Osteocyte (in vitro differentiated cells): ENCODE measurements at regions not wholly inside any gene's neighbourhood (a gene's known extent, or its start where the extent isn't known, plus 50 kb on each side); places are given as distances from the start of the nearest gene placed in this dataset.

Experiments used
- DNase-seq: peaks from one replicate; pipeline ENCODE4 v3.0.0; 2021; ENCODE audit warnings: mixed read lengths; ENCODE audit not compliant: unreplicated experiment; ENCODE audit errors: extremely low spot score
- H3K27ac Mint-ChIP-seq: one replicate; pipeline ENCODE4 v1.8.0; 2021; ENCODE audit warnings: mild to moderate bottlenecking, mixed read lengths; ENCODE audit not compliant: unreplicated experiment
- H3K27me3 Mint-ChIP-seq: one replicate; pipeline ENCODE4 v1.8.0; 2021; ENCODE audit warnings: mixed read lengths; ENCODE audit not compliant: unreplicated experiment
- H3K36me3 Mint-ChIP-seq: one replicate; pipeline ENCODE4 v1.8.0; 2021; ENCODE audit warnings: mixed read lengths; ENCODE audit not compliant: unreplicated experiment
- H3K4me1 Mint-ChIP-seq: one replicate; pipeline ENCODE4 v1.8.0; 2021; ENCODE audit warnings: mixed read lengths; ENCODE audit not compliant: unreplicated experiment
- H3K4me3 Mint-ChIP-seq: one replicate; pipeline ENCODE4 v1.8.0; 2021; ENCODE audit warnings: mild to moderate bottlenecking, moderate library complexity, mixed read lengths; ENCODE audit not compliant: unreplicated experiment
- H3K9me3 Mint-ChIP-seq: one replicate; pipeline ENCODE4 v1.8.0; 2021; ENCODE audit warnings: mixed read lengths; ENCODE audit not compliant: unreplicated experiment
- TF ChIP-seq, protein P1 (sequence below): fragments of 200-600 bp; sonication (generic); IDR thresholded peaks from 2 replicates; pipeline ENCODE4 v1.5.0; 2021; ENCODE audit warnings: antibody characterized with exemption, mild to moderate bottlenecking, moderate library complexity

DNA sequence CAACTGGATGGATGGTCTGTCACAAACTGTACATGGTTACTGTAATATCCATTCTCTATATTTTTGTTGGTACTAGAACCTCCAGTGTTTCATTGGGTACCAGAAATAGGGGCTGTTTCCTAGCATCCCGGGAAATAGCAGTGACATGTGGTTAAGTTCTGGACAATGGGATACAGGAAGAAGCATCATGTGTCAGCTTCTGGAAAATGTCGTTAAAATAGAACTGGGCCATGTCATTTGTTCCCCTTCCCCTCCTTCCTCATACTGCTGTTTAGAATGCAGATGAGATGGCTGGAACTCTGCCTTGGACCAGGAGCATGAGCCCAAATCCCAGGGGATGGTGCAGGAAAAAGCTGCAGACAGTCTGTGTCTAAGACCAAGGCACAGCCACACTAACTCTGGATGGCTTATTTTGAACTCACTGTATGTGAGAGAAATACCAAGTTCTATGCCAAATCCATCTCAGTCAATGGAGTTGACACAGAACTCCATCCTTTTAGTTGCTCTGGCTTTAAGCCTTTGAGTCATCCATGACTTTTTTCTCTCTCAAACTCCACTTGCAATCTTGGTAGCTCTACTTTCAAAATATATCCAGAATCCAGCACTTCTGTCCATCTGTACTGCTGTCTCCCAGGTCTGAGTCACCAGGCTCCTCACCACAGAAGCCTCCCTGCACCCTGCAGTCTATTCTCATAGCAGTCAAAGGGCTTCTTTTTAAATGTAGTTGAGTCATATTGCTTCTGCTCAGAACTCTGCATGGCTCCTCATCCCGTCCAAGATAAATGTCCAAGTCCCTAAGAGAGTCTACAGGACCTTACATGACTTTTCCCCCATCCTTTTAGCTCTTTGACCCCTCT, 184.2 kb downstream of the NSG2 start:
- TF ChIP-seq, protein P1, sequence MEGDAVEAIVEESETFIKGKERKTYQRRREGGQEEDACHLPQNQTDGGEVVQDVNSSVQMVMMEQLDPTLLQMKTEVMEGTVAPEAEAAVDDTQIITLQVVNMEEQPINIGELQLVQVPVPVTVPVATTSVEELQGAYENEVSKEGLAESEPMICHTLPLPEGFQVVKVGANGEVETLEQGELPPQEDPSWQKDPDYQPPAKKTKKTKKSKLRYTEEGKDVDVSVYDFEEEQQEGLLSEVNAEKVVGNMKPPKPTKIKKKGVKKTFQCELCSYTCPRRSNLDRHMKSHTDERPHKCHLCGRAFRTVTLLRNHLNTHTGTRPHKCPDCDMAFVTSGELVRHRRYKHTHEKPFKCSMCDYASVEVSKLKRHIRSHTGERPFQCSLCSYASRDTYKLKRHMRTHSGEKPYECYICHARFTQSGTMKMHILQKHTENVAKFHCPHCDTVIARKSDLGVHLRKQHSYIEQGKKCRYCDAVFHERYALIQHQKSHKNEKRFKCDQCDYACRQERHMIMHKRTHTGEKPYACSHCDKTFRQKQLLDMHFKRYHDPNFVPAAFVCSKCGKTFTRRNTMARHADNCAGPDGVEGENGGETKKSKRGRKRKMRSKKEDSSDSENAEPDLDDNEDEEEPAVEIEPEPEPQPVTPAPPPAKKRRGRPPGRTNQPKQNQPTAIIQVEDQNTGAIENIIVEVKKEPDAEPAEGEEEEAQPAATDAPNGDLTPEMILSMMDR = no peak
- DNase-seq = no peak
- Mint-ChIP-seq H3K9me3 (peaks cover 2% of the 10 kb centered on the region), H3K27me3 (peaks cover 2% of the 10 kb centered on the region), H3K36me3 (no peaks in the 10 kb centered on the region), H3K4me3 (no peak overlapping the region), H3K27ac (no peak overlapping the region), H3K4me1 (no peaks in the 10 kb centered on the region)

DNA sequence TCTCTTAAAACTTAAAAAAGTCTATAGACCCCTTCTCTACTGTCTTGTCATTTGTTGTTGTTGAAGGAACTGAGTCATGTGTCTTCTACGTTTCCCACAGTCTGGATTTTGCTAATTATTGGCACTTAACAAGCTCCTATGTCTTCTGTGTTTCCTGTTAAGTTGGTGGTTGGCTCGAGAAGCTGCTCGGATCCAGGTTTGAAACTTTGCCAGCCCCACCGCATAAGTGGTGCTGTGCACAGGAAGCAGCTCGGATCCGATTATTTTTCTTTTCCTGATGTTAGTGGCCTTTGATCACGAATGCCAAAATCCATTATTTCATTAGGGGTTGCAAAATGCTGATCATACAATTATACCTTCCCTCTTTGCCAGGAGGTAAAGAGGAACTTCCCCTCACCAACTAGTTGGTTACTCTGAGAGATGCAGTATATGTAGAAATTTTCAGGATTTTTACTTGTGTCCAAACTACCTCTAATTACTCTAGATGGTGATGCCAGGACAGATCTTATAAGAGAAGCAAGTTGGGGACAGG, 186.5 kb downstream of the NSG2 start:
- Mint-ChIP-seq H3K27ac (no peak overlapping the region), H3K36me3 (no peaks in the 10 kb centered on the region), H3K9me3 (peaks cover 5% of the 10 kb centered on the region), H3K27me3 (peaks cover 3% of the 10 kb centered on the region), H3K4me3 (no peak overlapping the region), H3K4me1 (no peaks in the 10 kb centered on the region)
- DNase-seq = no peak
- TF ChIP-seq, protein P1 = no peak

DNA sequence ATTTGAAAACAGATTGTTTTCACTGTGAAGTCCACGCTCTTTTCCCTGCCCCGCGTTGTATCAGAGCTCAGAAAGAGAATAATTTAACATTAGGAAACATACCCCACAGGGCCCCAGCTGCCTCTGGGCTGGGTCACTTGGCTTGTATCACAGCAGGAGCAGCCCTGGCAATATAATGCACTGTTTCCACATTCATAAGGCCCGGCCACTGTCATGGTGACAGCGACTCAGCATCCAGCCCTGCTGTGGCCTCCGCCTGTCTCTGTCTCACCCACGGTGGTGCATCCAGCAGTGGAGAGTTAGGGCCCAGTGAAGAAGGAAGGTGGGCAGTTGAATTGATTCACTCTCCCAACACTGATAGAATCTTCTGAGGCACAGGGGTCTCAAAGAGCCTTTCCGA, 188.9 kb downstream of the NSG2 start:
- no peaks in the 10 kb centered on the region for H3K4me1 Mint-ChIP-seq
- no peak overlapping the region for H3K4me3 Mint-ChIP-seq
- TF ChIP-seq, protein P1 = no peak
- H3K36me3 Mint-ChIP-seq = no peaks in the 10 kb centered on the region
- H3K27ac Mint-ChIP-seq = no peak overlapping the region
- H3K9me3 Mint-ChIP-seq = peaks cover 8% of the 10 kb centered on the region
- peak; percentile 62 for DNase-seq
- H3K27me3 Mint-ChIP-seq = peaks cover 3% of the 10 kb centered on the region

DNA sequence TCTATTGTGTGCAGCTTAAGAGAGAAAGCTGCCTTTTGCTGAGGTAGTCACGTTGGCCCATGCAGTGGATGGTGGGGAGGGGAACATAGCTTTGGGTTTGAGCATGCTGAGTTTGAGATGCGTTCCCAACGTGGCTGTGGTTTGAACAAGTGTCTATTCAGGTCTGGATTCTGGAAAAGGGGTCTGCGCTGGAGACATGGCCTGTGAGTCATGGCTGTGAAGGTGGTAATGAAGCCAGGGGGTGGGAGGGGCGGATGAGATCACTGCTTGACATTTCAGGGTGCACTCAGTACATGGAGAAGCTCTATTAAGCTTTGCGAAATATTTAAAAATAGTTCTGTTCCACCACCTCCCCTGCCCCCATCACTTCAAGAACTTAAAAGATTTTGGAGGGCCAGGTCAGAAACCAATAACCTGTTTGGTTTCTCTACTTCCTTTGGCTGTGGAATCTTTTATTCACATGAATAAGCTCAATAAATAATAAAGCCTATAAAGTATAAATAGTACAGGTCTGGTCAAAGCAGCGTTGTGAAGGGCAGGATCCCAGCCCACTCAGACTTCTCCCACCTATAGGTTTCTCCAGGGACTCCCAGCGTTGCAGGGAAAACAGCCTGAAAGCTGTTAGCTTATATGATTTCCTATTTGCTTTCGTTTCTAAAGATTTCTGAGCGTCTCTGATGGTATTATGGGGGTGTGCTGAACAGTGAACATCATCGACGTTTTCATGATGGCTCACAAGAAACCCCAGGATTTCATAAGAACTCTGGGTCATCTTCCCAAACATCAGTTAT, 189.9 kb downstream of the NSG2 start:
- Mint-ChIP-seq H3K27me3 (peaks cover 3% of the 10 kb centered on the region), H3K4me3 (no peak overlapping the region), H3K9me3 (peaks cover 10% of the 10 kb centered on the region), H3K27ac (no peak overlapping the region), H3K36me3 (no peaks in the 10 kb centered on the region), H3K4me1 (no peaks in the 10 kb centered on the region)
- DNase-seq = peak; percentile 59
- TF ChIP-seq, protein P1 = no peak

DNA sequence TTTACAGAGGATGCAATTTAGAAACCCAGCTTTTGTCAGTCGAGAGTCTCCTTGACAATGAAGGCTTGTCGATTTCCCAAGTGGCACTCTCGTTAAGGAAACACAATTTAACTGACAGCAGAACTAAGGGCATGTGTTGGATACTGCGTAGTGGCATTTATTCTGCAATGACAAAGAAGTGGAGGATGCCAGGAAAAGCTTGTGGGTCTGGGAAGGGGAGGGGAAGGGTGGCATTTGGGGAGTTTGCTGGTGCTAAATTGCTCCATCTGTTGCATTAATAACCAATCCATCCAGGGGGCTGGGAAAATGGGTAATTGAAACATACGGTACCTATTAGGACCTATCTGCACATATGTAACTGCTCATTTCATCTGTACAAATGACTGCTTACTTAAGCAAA, 190.6 kb downstream of the NSG2 start:
- DNase-seq = peak; percentile 19
- Mint-ChIP-seq H3K9me3 (peaks cover 10% of the 10 kb centered on the region), H3K27me3 (peaks cover 3% of the 10 kb centered on the region), H3K27ac (no peak overlapping the region), H3K36me3 (no peaks in the 10 kb centered on the region), H3K4me3 (no peak overlapping the region), H3K4me1 (no peaks in the 10 kb centered on the region)
- TF ChIP-seq, protein P1 = no peak
